HCT116 (cell line): ENCODE measurements at regions not wholly inside any gene's neighbourhood (a gene's known extent, or its start where the extent isn't known, plus 50 kb on each side); places are given as distances from the start of the nearest gene placed in this dataset.

ENCODE experiments used
- ATAC-seq: fragments of 200-7000 bp; cut with Tn5 transposase; 2 replicates; pipeline ENCODE4 v1.9.1; 2020; ENCODE audit warnings: mild to moderate bottlenecking, moderate library complexity
- BruUV-seq: library from RNA; stranded (reverse); fragments of 400-500 nt; replicated peaks from 2 replicates; lab custom pipeline; 2021; lab: Mats Ljungman, UMichigan
- CTCF ChIA-PET: fragments of 300-600 bp; sonication (Branson Sonifier 250); formaldehyde crosslinking; loops from one replicate; lab custom pipeline; 2021; ENCODE audit warnings: antibody characterized with exemption; lab: Charles Lee
- POLR2A ChIA-PET: fragments of 300-600, 350-600 bp; sonication (Branson Sonifier 250); formaldehyde crosslinking; loops from one replicate; lab custom pipeline; 2021; ENCODE audit warnings: antibody characterized with exemption; lab: Charles Lee
- RAD21 ChIA-PET, 2 experiments: fragments of 300-600 bp; sonication (Branson Sonifier 250); formaldehyde crosslinking; loops; one replicate each; lab custom pipeline; 2023; ENCODE audit warnings: low total read pairs in 2 of 2; ENCODE audit not compliant: uncharacterized antibody in 2 of 2, unreplicated experiment in 2 of 2, low non-redundant PET in 1 of 2; lab: Charles Lee
- DNase-seq: peaks from one replicate; pipeline ENCODE4 v3.0.0-alpha.2; 2010; ENCODE audit warnings: low read depth, low spot score
- H2AFZ ChIP-seq: fragments of 200-600 bp; shearing (Covaris generic), sonication (generic); 2 replicates; pipeline ENCODE4 v1.6.1; 2017; ENCODE audit warnings: low read depth, mixed run types, mixed read lengths, antibody characterized with exemption, low read length; ENCODE audit not compliant: poor library complexity, severe bottlenecking
- H3K27ac ChIP-seq: 2 replicates; pipeline ENCODE4 v1.5.1; 2012; ENCODE audit warnings: low read depth, low read length
- H3K27me3 ChIP-seq: fragments of 200-600 bp; sonication (generic); 2 replicates; pipeline ENCODE4 v1.6.1; 2016; ENCODE audit warnings: mixed run types, low read length, mixed read lengths; ENCODE audit not compliant: insufficient read depth
- H3K36me3 ChIP-seq, 2 experiments: fragments of 200-500 bp in 1 of 2; fragments of 200-600 bp in 1 of 2; sonication (Bioruptor generic) in 1 of 2; sonication (generic) in 1 of 2; 2 replicates each; pipeline versions ENCODE4 v1.5.1 to v1.6.1; 2014 to 2016; ENCODE audit warnings: low read length in 2 of 2, inconsistent platforms in 1 of 2, mixed read lengths in 1 of 2, mixed run types in 1 of 2; ENCODE audit not compliant: insufficient read depth in 2 of 2, control insufficient read depth in 1 of 2
- H3K4me1 ChIP-seq, 2 experiments: fragments of 200-600 bp in 1 of 2; sonication (generic) in 1 of 2; 2 replicates each; pipeline versions ENCODE4 v1.5.1 to v1.6.1; 2012 to 2017; ENCODE audit warnings: low read length in 2 of 2, inconsistent platforms in 1 of 2, mild to moderate bottlenecking in 1 of 2, mixed read lengths in 1 of 2, mixed run types in 1 of 2, moderate library complexity in 1 of 2; ENCODE audit not compliant: insufficient read depth in 2 of 2, control insufficient read depth in 1 of 2
- H3K4me2 ChIP-seq: fragments of 200-600 bp; sonication (generic); 2 replicates; pipeline ENCODE4 v1.6.1; 2017; ENCODE audit warnings: mixed run types, low read length, mixed read lengths
- H3K4me3 ChIP-seq, 2 experiments: fragments of 200-600 bp in 1 of 2; sonication (generic) in 1 of 2; replicated peaks in 1 of 2; 2 replicates each; pipeline ENCODE4 v1.5.1; 2011 to 2016; ENCODE audit warnings: low read length in 2 of 2, control low read depth in 1 of 2, low read depth in 1 of 2, mild to moderate bottlenecking in 1 of 2, mixed read lengths in 1 of 2, mixed run types in 1 of 2
- H3K79me2 ChIP-seq: fragments of 200-600 bp; sonication (generic); 2 replicates; pipeline ENCODE4 v1.6.1; 2017; ENCODE audit warnings: mild to moderate bottlenecking, mixed run types, low read length, moderate library complexity, mixed read lengths; ENCODE audit not compliant: insufficient read depth
- H3K9ac ChIP-seq: fragments of 200-600 bp; sonication (generic); 2 replicates; pipeline ENCODE4 v1.6.1; 2016; ENCODE audit warnings: low read length, mixed read lengths
- H3K9me2 ChIP-seq: fragments of 200-600 bp; sonication (generic), shearing (Covaris generic); 2 replicates; pipeline ENCODE4 v1.6.1; 2017; ENCODE audit warnings: mixed run types, mild to moderate bottlenecking, moderate library complexity; ENCODE audit not compliant: insufficient read depth
- H3K9me3 ChIP-seq, 2 experiments: fragments of 200-500 bp in 1 of 2; fragments of 200-600 bp in 1 of 2; sonication (Bioruptor generic) in 1 of 2; sonication (generic) in 1 of 2; 2 replicates each; pipeline ENCODE4 v1.6.1; 2014 to 2017; ENCODE audit warnings: low read length in 2 of 2, mixed read lengths in 2 of 2, inconsistent platforms in 1 of 2, low read depth in 1 of 2, mild to moderate bottlenecking in 1 of 2, mixed run types in 1 of 2, moderate library complexity in 1 of 2; ENCODE audit not compliant: control insufficient read depth in 1 of 2, insufficient read depth in 1 of 2
- H4K20me1 ChIP-seq: fragments of 200-600 bp; sonication (generic), shearing (Covaris generic); 2 replicates; pipeline ENCODE4 v1.6.1; 2017; ENCODE audit warnings: mixed run types, mild to moderate bottlenecking, moderate library complexity; ENCODE audit not compliant: insufficient read depth
- ATF3 ChIP-seq: IDR thresholded peaks from 2 replicates; pipeline ENCODE4 v1.6.1; 2012
- CBX3 ChIP-seq: IDR thresholded peaks from 2 replicates; pipeline ENCODE4 v1.6.1; 2012; ENCODE audit warnings: low read depth
- CTCF ChIP-seq, 3 experiments: fragments of 200-600 bp in 1 of 3; sonication (generic) in 1 of 3; IDR thresholded peaks in 2 of 3; conservative IDR thresholded peaks in 1 of 3; 2 replicates each; pipeline ENCODE4 v1.5.1; 2012 to 2017; ENCODE audit warnings: low read depth in 2 of 3, low read length in 2 of 3, antibody characterized with exemption in 1 of 3, borderline replicate concordance in 1 of 3, control low read depth in 1 of 3, mild to moderate bottlenecking in 1 of 3, mixed read lengths in 1 of 3, mixed run types in 1 of 3, moderate library complexity in 1 of 3; ENCODE audit not compliant: insufficient read depth in 1 of 3
- EZH2phosphoT487 ChIP-seq: fragments of 200-600 bp; IDR thresholded peaks from 2 replicates; pipeline ENCODE4 v1.6.1; 2018; ENCODE audit warnings: antibody characterized with exemption, borderline replicate concordance
- FOSL1 ChIP-seq: IDR thresholded peaks from 2 replicates; pipeline ENCODE4 v1.6.1; 2012; ENCODE audit warnings: low read depth
- MAX ChIP-seq: IDR thresholded peaks from 2 replicates; pipeline ENCODE4 v1.6.1; 2012
- POLR2A ChIP-seq: IDR thresholded peaks from 2 replicates; pipeline ENCODE4 v1.7.0; 2011; ENCODE audit warnings: borderline replicate concordance; ENCODE audit not compliant: insufficient read depth, insufficient read length; ENCODE audit errors: extremely low read depth
- RAD21 ChIP-seq: IDR thresholded peaks from 2 replicates; pipeline ENCODE4 v1.6.1; 2012; ENCODE audit warnings: low read depth, mild to moderate bottlenecking
- REST ChIP-seq: IDR thresholded peaks from 2 replicates; pipeline ENCODE4 v1.6.1; 2012; ENCODE audit warnings: low read depth
- SP1 ChIP-seq: IDR thresholded peaks from 2 replicates; pipeline ENCODE4 v1.6.1; 2012; ENCODE audit warnings: low read depth
- SRF ChIP-seq: IDR thresholded peaks from 2 replicates; pipeline ENCODE4 v1.6.1; 2012; ENCODE audit warnings: low read depth
- ZBTB33 ChIP-seq: IDR thresholded peaks from 2 replicates; pipeline ENCODE4 v1.6.1; 2011; ENCODE audit warnings: mild to moderate bottlenecking, low read length, moderate library complexity; ENCODE audit not compliant: insufficient replicate concordance; ENCODE audit errors: extremely low read depth
- ZFX ChIP-seq: fragments of 450-650 bp; IDR thresholded peaks from 2 replicates; pipeline ENCODE4 v1.6.1; 2017
- ZNF274 ChIP-seq: fragments of 200-500 bp; sonication (Bioruptor generic); IDR thresholded peaks from 2 replicates; pipeline ENCODE4 v1.6.1; 2014; ENCODE audit warnings: mild to moderate bottlenecking, low read depth, low read length, inconsistent platforms
- intact Hi-C: fragments of 100-400 bp; cut with micrococcal nuclease; formaldehyde crosslinking; loops from 2 replicates; pipeline ENCODE4 v1.10.0; 2022

- Histone ChIP-seq H2AFZ (no peak overlapping the region), H3K9me2 (no peaks in the 10 kb centered on the region), H3K4me2 (no peak overlapping the region), H3K9me3 (peaks cover 7 to 8% of the 10 kb centered on the region in 2 experiments; a peak in 2 of 4 replicates), H3K27ac (no peak overlapping the region), H3K36me3 (no peaks in the 10 kb centered on the region), H4K20me1 (no peaks in the 10 kb centered on the region)
- no peak for TF ChIP-seq REST
- TF ChIP-seq RAD21, result no peak
- TF ChIP-seq EZH2phosphoT487, result no peak
- no peak for TF ChIP-seq ZFX
- TF ChIP-seq FOSL1, result no peak
- no peak for TF ChIP-seq ZBTB33
- TF ChIP-seq SRF, result no peak
- TF ChIP-seq CTCF (IDR thresholded peaks at IDR 0.05 in 2 of 3, conservative IDR thresholded peaks at IDR 0.05 in 1 of 3; ENCODE audit: borderline replicate concordance in 1 of 3, insufficient read depth in 1 of 3, low read depth in 2 of 3, low read length in 2 of 3), result no peak
- TF ChIP-seq MAX, result no peak
- no peak for TF ChIP-seq ZNF274
- no peak for TF ChIP-seq POLR2A
- no peak for TF ChIP-seq ATF3
- no peak for TF ChIP-seq CBX3
- no peak for TF ChIP-seq SP1
- TF ChIP-seq, all 23 proteins: peak for 0
- H3K79me2 ChIP-seq, result no peaks in the 10 kb centered on the region
- ChIA-PET RAD21 (no interaction called here), POLR2A (no interaction called here), CTCF (no interaction called here)
- H3K4me3 ChIP-seq, result no peak overlapping the region
- no peak overlapping the region for H3K9ac ChIP-seq
- no peaks in the 10 kb centered on the region for H3K27me3 ChIP-seq
- peaks cover 4 to 16% of the 10 kb centered on the region in 2 experiments; a peak in 2 of 4 replicates for H3K4me1 ChIP-seq
- intact Hi-C loops, result no loop called here
- BruUV-seq, result no TSS peak
- no peak for DNase-seq
- no peak for ATAC-seq
Measured at GRCh38 chr20:43778375-43778774, 51.6 kb upstream of the GTSF1L start.
